ENCODE measurements at regions not wholly inside any gene's neighbourhood (a gene's known extent, or its start where the extent isn't known, plus 50 kb on each side); places are given as distances from the start of the nearest gene placed in this dataset.

DNA sequence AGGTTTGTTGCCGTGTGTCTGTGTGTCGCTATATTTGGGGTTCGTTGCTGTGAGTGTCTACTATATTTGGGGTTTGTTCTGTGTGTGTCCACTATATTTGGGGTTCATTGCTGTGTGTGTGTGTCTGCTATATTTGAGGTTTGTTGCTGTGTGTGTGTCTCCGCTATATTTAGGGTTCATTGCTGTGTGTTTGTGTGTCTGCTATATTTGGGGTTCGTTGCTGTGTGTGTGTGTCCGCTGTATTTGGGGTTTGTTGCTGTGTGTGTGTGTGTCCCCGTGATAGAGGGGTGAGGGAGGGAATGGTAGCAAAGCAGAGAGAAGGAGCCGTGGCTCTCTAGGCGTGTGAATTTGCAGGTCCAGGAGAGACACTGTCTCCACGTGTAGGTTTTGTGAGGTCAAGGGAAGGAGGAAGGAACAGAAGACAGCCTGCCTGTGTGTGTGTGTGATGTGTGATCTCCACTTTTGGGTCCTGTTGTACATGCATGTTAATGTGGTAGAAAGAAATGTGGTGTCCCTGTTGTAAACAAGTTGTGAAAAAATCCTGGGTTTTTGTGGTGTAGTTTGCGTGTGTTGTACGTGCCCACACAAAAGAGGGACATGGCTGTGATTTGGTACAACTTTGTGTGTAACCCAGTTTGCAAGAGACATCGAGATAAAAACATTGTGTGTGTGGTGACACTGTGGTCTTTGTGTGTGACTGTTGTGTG is 56.3 kb upstream of the ECE1 start:
- no peak for DNase-seq

DNA sequence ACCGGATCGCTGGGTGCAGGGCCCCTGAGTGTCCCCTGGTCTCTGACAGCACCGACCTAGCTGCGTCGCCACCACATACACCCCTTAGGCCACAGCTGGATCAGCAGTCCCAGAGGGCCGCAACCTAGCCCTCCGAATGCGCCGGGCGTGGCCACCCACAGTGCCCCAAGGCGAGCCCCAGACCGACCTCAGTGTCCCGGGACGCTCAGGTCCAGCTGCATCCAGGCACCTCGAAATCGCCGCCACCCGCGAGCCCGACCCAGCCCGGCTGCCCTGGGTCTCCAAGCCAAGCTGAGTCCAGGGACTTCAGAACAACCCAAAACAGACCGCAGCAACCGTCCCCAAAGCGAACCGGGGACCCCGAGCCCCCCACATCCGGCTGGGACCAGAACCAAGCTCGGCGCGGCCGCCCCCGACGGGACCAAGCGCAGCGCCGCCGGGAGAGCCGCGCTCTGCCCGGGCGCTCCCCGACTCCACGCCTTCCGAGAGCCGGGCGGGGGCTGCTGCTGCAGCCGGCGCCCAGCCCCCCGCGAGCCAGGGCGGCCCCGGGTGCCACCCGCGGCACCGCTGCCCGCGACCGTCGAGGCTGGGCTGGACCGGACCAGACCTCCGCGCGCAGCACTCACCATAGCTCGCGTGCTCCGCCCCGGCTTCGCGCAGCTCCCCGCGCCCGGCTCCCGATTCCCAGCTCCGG is 54.6 kb upstream of the ECE1 start:
- DNase-seq: no peak

DNA sequence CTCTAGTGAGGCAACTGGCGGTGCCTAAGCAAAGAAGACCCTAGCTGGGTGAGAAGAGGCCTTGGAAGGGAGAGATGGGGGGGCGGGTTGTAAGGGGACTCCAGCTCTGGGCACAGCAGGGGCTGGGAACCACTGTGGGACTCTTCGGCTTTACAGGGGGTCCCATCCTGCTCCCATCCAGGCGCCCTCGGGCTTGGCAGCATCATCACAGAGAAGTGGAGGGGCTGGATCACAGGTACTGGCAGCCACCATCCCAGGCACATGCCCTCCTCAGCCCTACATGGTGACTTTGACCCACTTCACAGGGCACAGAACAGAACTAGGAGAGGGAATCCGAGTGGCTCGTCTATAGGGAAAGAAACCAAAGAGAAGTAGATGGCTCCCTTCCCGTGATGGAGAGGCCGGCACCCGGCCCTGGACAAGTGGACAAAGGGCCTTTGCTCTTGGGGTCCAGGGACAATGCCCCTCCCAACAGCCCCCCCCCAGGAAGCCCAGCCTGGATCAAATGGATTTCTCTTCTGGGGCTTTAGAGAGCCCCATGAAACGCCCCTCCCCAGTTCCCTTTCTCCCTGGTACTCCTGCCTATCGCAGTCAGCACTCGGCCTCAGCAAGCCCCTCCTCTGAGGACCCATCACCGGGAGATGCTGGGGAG is 54.0 kb upstream of the ECE1 start:
- no peak for DNase-seq

DNA sequence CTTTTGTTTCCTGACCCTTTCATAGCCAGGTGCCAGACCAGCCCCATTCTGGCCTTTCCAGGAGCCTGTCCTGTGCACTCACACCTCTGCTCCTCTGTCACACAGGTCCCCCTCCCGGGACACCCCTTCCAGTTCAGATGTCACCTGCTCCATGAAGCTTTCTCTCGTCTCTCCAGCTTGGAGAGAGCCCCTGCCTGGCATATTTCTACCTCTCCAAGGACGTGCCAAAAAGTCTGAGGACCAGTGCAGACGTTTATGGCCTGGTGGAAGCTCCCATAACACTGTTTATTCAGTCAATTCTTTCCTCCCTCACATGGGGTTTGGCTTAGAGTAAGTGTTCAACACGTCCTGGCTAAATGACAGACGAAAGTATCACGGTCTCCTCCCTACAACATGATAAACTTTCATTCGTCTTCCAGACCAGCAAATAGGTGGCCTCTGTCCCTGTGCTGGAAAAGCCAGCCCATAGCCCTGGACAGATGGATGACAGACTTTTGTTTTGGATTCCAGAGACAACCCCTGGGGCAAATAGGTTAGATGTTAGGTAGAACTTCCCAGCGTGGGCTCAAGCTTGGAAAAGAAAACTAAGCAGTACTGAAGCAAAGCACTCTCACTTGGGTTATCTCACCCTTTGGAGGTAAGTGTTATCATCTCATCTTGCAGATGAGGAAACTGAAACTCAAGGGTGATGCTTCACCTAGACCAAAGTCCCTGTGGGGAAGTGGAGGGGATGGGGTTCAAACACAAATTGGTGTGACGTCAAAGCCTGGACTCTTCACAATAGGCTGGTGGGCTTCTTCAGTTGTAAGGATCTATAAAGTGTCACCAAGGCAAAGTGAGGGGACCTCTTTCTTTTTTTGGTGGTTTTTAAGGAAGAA is 52.9 kb upstream of the ECE1 start:
- no peak for DNase-seq

DNA sequence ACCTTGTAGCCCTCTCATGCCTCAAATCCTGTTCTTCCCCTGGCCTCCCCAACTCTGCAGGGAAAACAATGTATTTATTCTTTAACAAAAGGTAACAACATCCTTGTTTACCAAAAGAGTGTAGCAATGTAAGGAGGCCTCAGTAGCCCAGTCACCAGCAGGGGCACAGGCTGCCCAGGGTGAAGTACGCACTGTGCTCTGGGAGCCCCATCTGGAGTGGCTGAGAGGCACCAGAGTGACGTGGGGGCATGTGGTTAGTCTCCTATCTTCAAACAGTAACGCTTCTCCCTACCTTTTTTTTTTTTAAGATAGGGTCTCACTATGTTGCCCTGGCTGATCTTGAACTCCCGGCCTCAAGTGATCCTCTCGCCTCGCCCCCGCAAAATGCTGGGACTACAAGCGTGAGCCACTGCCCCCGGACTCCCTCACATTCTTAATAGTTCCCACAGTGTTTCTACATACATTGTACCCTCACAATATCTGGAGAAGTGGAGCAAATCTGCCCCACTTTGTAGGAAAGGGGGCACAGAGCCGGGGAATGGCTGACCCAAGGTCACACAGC is 51.3 kb upstream of the ECE1 start:
- no peak for DNase-seq

DNA sequence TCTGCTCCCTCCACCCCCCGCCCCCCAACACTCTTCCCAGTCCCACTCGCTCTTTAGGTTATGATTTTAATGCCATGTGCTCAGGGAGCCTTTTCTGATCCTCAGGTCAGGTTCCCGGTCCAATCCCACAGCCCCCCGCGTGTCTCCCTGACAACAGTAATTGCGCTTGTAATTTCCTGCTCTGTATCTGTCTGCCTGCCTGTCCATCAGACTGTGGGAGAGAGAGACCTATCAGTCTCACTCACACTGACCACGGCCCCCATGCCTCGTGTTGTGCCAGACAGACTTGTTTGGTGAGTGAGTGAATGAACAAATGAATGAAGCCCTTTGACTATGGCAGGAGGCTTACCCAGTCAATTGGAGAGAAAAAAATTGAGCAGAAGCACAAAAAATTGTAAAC is 50.8 kb upstream of the ECE1 start:
- no peak for DNase-seq

DNA sequence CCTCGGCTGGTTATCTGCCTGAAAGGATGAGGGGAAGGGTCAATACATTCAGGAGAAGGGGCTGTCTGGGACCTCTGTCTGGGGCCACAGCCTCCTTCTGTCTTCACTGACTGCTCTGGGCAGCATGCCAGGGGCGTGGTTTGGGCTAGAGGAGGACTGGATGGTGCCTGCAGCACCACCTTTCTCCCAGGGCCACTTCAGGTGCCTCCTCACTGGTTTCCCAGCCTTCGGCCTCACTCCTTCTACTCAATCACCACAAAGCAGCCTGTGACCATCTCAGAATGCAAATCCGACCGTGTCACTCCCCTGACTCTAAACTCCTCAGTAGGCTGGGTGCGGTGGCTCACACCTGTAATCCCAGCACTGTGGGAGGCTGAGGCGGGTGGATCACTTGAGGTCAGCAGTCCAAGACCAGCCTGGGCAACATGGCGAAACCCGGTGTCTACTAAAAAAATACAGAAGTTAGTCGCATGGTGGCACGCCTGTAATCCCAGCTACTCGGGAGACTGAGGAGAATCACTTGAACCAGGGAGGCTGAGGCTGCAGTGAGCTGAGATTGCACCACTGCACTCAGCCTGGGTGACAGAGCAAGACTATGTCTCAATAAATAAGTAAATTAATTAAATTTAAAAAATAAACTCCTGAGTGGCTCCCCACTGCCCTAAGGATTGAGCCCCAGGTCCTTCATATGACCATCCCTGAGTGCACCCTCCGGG is 50.1 kb upstream of the ECE1 start:
- no peak for DNase-seq

Measured in femur (tissue), 1 donor.